DMS53 treated with DMSO at 0.1 percent for 48 hours (cell line): ENCODE measurements at regions not wholly inside any gene's neighbourhood (a gene's known extent, or its start where the extent isn't known, plus 50 kb on each side); places are given as distances from the start of the nearest gene placed in this dataset.

Experiments used
- DNase-seq: peaks from one replicate; lab custom pipeline; 2025; ENCODE audit not compliant: unreplicated experiment; lab: John Stamatoyannopoulos, UW

- DNase-seq: no peak
Measured at GRCh38 chr1:30324251-30325084, 398.9 kb downstream of the MATN1 start.

DNA sequence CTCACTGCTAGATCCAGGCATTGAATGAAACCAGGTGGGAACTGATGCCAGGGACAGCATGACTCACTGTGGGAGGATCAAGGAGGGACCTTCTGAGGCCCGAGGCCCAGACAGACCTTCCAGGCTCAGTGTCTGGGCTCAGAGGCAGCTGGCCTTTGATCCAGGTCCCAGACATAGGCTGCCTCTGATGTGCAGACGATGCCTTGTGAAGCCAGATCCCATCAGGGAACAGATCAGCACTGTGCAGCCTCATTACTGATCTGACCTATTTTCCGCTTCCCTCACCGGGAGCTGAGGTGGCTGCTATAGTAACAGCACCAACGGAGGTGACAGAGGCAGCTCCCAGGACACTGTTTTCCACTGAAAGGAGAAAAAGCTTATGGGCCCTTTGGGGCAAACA lies 399.5 kb downstream of the MATN1 start:
- DNase-seq: no peak

GRCh38 chr1:30323352-30323751 lies 400.0 kb downstream of the MATN1 start:
- DNase-seq: no peak

DNA sequence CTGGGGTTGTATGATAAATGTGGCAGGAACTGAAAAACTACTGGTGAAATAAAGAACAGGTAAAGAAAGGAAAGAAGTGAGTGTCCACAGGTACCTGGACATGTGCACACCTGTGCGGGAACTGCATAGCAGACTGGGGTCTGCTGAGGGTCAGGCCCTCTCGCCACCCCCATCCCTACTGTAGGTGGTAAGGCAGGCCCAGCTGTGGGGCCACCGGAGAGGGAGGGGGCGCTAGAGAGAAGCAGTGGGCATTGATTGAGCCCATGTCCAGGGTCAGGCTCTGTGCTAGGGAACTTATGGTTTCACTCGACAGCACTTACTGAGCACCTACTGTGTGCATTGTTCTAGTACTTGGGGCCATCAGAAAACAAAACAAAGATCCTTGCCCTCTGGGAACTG lies 400.5 kb downstream of the MATN1 start:
- no peak for DNase-seq

GRCh38 chr1:30321996-30322858 lies 401.2 kb downstream of the MATN1 start:
- no peak for DNase-seq

DNA sequence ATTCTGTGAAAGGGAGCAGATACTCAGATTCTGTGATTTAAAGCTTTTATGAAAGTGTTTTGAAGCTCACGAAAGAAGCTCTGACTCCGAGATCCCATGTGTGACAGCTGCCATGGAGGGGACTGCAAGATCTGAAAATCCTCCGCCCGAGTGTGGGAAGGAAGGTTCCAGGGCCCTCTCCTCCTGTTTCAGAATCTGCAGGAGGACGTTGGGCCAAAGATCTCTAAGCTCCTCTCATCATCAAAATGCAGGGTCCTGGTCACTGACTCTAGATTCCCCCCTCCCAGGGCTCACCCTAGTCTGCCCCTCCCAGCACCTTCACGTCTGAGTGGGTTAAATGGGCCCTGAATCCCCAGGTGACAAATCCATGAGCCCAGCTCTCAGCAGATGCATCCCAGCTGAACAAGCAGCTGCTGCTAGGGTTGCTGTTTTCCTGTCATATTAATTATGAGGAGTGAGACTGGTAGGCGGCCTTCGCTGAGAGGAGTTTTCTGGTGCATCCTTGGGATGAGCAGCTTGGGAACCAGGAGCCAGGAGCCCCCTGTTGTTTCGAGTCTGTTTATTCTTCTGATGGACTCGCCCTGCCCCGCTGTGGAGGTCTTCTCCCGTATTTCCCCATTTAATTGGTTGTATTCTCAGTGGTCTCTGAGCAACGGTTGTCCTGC lies 402.0 kb downstream of the MATN1 start:
- DNase-seq: no peak

DNA sequence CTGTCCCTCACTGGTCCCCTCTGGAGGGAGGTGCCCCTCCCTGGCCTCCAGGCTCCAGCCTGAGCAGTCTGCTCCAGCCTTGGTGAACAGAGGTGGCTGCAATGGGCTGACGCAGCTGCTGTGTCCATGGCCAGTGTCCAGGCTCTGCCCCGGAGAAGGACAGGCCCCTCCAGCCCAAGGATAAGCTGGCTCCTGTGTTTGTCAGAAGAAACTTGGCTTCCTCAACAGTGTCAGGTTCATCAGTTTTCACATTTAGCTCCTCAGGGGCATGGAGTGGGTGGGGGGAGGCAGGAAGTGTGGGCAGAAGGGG lies 402.8 kb downstream of the MATN1 start:
- DNase-seq: no peak

DNA sequence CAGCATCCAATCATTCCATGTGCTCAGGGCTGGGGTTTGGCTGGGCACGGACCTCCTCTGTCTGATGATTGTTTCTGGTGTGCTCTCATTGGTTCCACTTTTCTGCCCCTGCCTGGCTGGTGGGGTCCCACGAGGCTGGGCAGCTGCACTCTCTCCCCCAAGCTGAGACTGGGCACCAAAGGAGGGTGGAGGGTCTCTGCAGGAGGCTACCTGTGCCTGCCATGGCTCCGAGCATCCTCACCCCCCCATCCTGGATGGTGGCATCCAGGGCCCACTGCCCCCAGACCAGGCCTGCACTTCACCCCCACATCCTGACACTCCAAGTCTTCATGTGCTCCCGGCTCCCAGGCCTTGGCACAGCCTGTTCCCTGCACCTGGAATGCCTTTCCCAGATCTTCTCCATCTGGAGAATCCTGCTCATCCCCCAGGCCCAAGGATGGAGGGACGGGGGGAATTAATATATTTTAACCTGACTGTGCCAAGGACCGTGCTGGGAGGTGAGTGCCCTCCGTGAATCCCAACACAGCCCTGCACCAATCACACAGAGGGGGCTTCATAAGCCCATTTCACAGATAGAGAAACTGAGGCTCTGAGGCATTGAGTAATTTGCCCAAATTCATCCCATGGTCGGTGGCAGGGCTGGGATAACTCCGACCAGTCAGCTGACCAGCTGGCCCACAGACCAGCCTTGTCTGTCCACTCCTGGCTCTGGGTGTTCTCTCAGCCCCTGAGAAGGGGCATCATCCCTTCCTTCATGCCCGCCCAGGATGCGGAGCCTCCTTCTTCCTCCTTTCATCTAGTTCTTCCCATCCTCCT lies 403.4 kb downstream of the MATN1 start:
- DNase-seq: no peak

GRCh38 chr1:30318864-30319718 lies 404.3 kb downstream of the MATN1 start:
- no peak for DNase-seq

DNA sequence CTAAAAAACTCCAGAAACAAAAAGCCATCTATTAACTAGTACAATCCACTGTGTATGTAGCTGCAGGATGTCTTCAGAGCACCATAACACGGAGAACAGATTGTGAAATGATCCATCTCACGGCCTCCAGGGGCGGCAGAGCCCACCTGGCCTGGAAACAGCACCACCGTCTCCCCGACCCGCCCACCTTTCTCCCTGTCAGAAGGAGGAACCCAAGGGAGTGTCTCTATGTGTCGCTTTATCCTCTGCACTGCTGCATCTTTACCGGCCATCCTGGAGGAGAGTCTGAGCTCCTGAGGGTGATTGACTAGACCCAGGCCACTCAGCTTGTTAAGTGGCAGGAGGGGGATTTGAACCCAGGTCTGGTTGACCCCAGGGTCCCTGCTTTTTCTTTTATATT lies 405.0 kb downstream of the MATN1 start:
- DNase-seq: no peak

DNA sequence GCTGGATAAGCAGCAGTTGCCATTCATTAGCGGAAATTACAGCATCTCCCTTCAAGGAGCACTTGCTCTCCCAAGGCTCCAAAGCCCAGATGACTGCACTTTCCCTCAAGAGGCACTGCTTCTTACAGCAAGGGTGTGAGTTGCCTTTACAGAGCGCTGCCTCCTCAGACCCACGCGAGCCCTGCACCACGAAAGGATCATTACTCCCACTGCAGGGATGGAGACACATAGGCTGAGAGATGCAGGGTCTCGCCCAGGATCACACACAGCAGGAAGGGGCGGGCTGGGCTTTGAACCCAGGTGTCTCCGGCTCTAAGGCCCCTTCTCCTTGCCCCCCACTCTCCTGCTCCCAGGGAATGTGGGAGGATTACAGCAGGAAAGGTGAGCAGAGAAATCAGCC lies 405.5 kb downstream of the MATN1 start:
- DNase-seq: no peak

- DNase-seq: no peak
Measured at GRCh38 chr1:30316056-30316455, 407.3 kb downstream of the MATN1 start.

DNA sequence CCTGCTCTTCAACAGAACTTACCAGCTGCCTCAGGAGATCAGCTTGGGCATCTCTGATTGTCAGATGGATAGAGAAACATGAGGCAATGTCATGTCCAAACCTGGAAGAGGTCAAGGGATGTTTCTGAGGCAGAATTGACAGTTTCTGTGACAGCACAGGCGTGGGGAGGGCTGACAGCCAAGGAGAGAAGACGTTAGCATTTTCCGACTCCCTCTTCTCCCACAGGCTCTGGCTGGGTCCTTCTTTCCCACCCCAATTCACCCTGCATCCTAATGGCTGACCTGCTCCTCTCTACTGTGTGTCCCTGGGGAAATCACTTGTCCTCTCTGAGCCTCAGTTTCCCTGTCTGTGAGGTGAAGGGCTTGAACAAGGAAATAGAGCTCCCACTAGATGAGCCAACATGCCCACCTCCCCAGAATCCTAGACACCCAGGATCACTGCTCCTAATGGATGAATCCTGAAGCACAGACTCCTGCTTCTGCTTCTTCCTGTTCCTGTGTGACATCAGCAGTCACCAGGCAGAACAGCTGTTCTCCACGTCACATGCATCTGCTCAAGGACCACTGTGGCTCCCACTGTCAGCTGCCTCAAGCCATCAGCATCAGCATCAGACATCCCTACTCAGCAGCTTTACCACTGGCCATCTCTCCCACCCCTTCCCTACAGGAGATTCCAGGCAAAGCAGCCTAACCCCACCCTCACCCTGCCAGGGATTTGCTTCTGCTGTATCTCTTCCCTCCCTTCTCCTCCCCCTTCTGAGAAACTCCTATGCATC lies 408.0 kb downstream of the MATN1 start:
- DNase-seq: no peak

GRCh38 chr1:30314591-30314990 lies 408.8 kb downstream of the MATN1 start:
- no peak for DNase-seq

- no peak for DNase-seq
Measured at GRCh38 chr1:30313584-30313983, 409.8 kb downstream of the MATN1 start.

DNA sequence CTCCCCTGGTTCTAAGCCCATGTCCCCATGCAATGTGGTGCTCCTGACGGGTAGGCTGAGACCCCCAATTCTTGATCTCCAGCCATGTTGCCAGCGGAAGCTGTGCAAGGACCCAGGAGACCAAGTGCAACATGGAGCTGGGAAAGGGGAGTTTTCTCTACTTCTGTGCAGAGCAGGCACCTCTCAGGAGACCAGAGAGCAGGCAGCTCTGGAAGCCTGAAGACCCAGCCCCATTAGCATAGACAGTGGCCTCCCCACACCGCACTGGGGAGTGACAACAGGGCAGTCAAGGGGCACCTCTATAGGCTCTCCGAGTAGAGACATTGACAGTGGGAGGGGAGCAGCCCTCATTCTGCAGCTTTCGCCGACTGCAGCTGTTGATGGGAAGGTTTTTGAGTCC lies 410.2 kb downstream of the MATN1 start:
- no peak for DNase-seq

DNA sequence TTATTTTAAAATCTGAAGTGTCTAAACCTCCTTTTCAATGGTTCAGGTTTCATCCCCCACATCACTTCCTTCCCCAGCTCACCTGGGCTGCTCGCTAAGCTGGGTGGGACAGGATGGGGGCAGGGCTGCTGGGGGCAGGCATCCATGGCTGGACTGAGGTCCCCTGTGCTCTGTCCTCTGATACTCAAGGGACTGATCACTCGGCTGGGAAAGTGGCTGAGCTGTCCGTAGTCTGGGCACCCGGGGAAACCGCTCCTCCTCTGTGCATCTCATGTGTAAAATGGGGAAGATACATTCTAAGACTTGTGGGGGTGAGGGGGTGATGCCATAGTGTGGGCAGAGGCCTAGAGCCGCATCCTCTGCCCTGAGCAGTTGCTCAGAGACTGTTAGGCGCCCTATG lies 411.2 kb downstream of the MATN1 start:
- no peak for DNase-seq

DNA sequence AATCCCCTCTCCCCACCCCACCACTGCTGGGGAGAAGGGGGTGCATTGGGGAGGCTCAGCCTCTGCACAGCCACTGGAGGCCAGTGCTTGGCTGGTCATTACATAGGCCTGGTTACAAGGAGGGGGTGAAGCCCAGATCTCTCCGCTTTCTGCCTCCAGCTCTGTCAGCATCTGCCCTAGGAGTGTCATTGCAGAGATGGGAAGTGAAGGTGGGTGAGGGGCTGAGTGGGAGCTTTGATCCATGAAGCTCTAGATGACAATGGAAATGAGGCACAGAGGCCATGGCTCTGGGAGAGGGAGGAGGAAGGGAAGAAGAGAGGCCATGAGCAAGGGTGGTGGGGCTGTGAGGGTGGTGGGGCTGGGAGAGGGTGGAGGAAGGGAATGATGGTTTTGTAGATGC lies 411.6 kb downstream of the MATN1 start:
- DNase-seq: no peak

GRCh38 chr1:30310966-30311742 lies 412.2 kb downstream of the MATN1 start:
- no peak for DNase-seq
